ENCODE measurements at regions not wholly inside any gene's neighbourhood (a gene's known extent, or its start where the extent isn't known, plus 50 kb on each side); places are given as distances from the start of the nearest gene placed in this dataset.

- no peaks in the 10 kb centered on the region for H3K4me1 ChIP-seq (replicated peaks in 1 of 2)
- peaks cover 0 to 7% (median 0%) of the 10 kb centered on the region in 3 donors for H3K9me3 ChIP-seq (replicated peaks in 1 of 3)
- no peaks in the 10 kb centered on the region for H3K36me3 ChIP-seq (replicated peaks in 1 of 2)
- no peak overlapping the region for H3K27ac ChIP-seq
- intact Hi-C loops (cut with DNase I): no loop called here
- no peaks in the 10 kb centered on the region for H3K27me3 ChIP-seq
- DNase-seq: no peak
- TF ChIP-seq CTCF (IDR thresholded peaks at IDR 0.05): no peak
- no peak for TF ChIP-seq POLR2A (IDR thresholded peaks at IDR 0.05)
- WGBS, 4 donors: 83 to 91% (median 90%) methylated on average over 2 of the region's 2 CpGs
- H3K4me3 ChIP-seq: no peak overlapping the region
These were observed 513.2 kb downstream of the COL11A1 start for GRCh38 chr1:102595106-102595505.

- Histone ChIP-seq H3K9me3 (replicated peaks in 1 of 3) (peaks cover 0 to 7% (median 0%) of the 10 kb centered on the region in 3 donors), H3K36me3 (replicated peaks in 1 of 2) (no peaks in the 10 kb centered on the region)
- intact Hi-C loops (cut with DNase I): no loop called here
These were observed 515.0 kb downstream of the COL11A1 start for GRCh38 chr1:102593276-102593675.

GRCh38 chr1:102588536-102588935 lies 519.8 kb downstream of the COL11A1 start:
- intact Hi-C loops (cut with DNase I): no loop called here
- no peaks in the 10 kb centered on the region for H3K36me3 ChIP-seq (replicated peaks in 1 of 2)
- TF ChIP-seq POLR2A (IDR thresholded peaks at IDR 0.05): no peak
- TF ChIP-seq CTCF (IDR thresholded peaks at IDR 0.05): no peak
- peak in 1 of 7 donors; percentile 1 for DNase-seq
- no peaks in the 10 kb centered on the region for H3K4me1 ChIP-seq (replicated peaks in 1 of 2)
- no peak overlapping the region for H3K27ac ChIP-seq
- WGBS, 4 donors: 42 to 50% (median 46%) methylated on average over 2 of the region's 2 CpGs
- no peak overlapping the region for H3K4me3 ChIP-seq
- peaks cover 0 to 7% (median 0%) of the 10 kb centered on the region in 3 donors for H3K9me3 ChIP-seq (replicated peaks in 1 of 3)
- H3K27me3 ChIP-seq: no peaks in the 10 kb centered on the region

More at GRCh38 chr1:102593276-102593675, 515.0 kb downstream of the COL11A1 start:
- Histone ChIP-seq H3K27me3 (no peaks in the 10 kb centered on the region), H3K4me3 (no peak overlapping the region), H3K27ac (no peak overlapping the region), H3K4me1 (replicated peaks in 1 of 2) (no peaks in the 10 kb centered on the region)
- DNase-seq: no peak
- no peak for TF ChIP-seq POLR2A (IDR thresholded peaks at IDR 0.05)
- no peak for TF ChIP-seq CTCF (IDR thresholded peaks at IDR 0.05)

GRCh38 chr1:102586022-102586421 lies 522.3 kb downstream of the COL11A1 start:
- Histone ChIP-seq H3K36me3 (replicated peaks in 1 of 2) (no peaks in the 10 kb centered on the region), H3K4me3 (no peak overlapping the region), H3K9me3 (replicated peaks in 1 of 3) (no peaks in the 10 kb centered on the region), H3K27ac (no peak overlapping the region), H3K4me1 (replicated peaks in 1 of 2) (no peaks in the 10 kb centered on the region), H3K27me3 (no peaks in the 10 kb centered on the region)
- no peak for DNase-seq
- intact Hi-C loops (cut with DNase I): no loop called here
- TF ChIP-seq POLR2A (IDR thresholded peaks at IDR 0.05) (no peak), CTCF (IDR thresholded peaks at IDR 0.05) (no peak)

All from adrenal gland (tissue), 9 donors.